Glutamatergic neuron (in vitro differentiated cells): ENCODE measurements at regions not wholly inside any gene's neighbourhood (a gene's known extent, or its start where the extent isn't known, plus 50 kb on each side); places are given as distances from the start of the nearest gene placed in this dataset.

ENCODE experiments used
- DNase-seq: peaks from one replicate; pipeline ENCODE4 v3.0.0; 2022
- H3K27ac Mint-ChIP-seq: one replicate; pipeline ENCODE4 v1.8.0; 2020; ENCODE audit warnings: mild to moderate bottlenecking, mixed read lengths, inconsistent platforms; ENCODE audit not compliant: unreplicated experiment
- H3K27me3 Mint-ChIP-seq: one replicate; pipeline ENCODE4 v1.8.0; 2020; ENCODE audit warnings: mild to moderate bottlenecking, moderate library complexity, mixed read lengths, inconsistent platforms; ENCODE audit not compliant: unreplicated experiment
- H3K36me3 Mint-ChIP-seq: one replicate; pipeline ENCODE4 v1.8.0; 2020; ENCODE audit warnings: mild to moderate bottlenecking, mixed read lengths, inconsistent platforms; ENCODE audit not compliant: unreplicated experiment
- H3K4me1 Mint-ChIP-seq: one replicate; pipeline ENCODE4 v1.8.0; 2020; ENCODE audit warnings: mild to moderate bottlenecking, low read depth, mixed read lengths, inconsistent platforms; ENCODE audit not compliant: unreplicated experiment
- H3K4me3 Mint-ChIP-seq: one replicate; pipeline ENCODE4 v1.8.0; 2020; ENCODE audit warnings: mild to moderate bottlenecking, mixed read lengths, inconsistent platforms; ENCODE audit not compliant: unreplicated experiment
- H3K9me3 Mint-ChIP-seq: one replicate; pipeline ENCODE4 v1.8.0; 2020; ENCODE audit warnings: mild to moderate bottlenecking, moderate library complexity, mixed read lengths, inconsistent platforms; ENCODE audit not compliant: unreplicated experiment
- CTCF ChIP-seq: fragments of 200-600 bp; sonication (generic); IDR thresholded peaks from one replicate; pipeline ENCODE4 v1.5.0; 2021; ENCODE audit not compliant: partially characterized antibody, unreplicated experiment

- H3K4me1 Mint-ChIP-seq = no peaks in the 10 kb centered on the region
- peaks cover 2% of the 10 kb centered on the region for H3K9me3 Mint-ChIP-seq
- peaks cover 14% of the 10 kb centered on the region for H3K36me3 Mint-ChIP-seq
- no peak for DNase-seq
- no peak for TF ChIP-seq CTCF
- H3K27me3 Mint-ChIP-seq = no peaks in the 10 kb centered on the region
- H3K4me3 Mint-ChIP-seq = no peak overlapping the region
- no peak overlapping the region for H3K27ac Mint-ChIP-seq
Measured at GRCh38 chr2:126382998-126383397, 273.0 kb upstream of the GYPC start.

DNA sequence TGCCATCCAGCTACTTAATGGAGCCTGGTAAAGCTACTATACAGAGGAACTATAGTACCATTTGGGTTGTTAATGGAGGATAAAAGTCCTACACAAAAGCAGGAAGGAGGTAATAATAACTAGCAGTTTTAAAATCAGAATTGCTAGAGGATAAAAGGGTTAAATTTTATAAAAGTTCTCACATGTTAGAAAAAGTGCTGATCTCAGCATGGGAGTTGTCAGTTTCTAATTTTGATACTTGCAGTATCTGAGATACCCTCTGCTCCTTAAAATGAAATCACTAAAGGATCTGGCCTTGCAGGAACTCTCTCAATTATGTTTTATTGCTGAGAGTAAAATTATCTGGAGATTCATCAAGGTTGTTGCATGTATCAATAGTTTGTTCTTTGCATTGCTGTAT lies 272.2 kb upstream of the GYPC start:
- no peaks in the 10 kb centered on the region for H3K27me3 Mint-ChIP-seq
- no peak overlapping the region for H3K4me3 Mint-ChIP-seq
- no peaks in the 10 kb centered on the region for H3K4me1 Mint-ChIP-seq
- peaks cover 2% of the 10 kb centered on the region for H3K9me3 Mint-ChIP-seq
- no peak overlapping the region for H3K27ac Mint-ChIP-seq
- no peak for DNase-seq
- no peak for TF ChIP-seq CTCF
- H3K36me3 Mint-ChIP-seq = peaks cover 14% of the 10 kb centered on the region

GRCh38 chr2:126385441-126385840 lies 270.5 kb upstream of the GYPC start:
- Mint-ChIP-seq H3K36me3 (peaks cover 14% of the 10 kb centered on the region), H3K4me3 (no peak overlapping the region), H3K4me1 (no peaks in the 10 kb centered on the region), H3K9me3 (no peaks in the 10 kb centered on the region), H3K27me3 (no peaks in the 10 kb centered on the region), H3K27ac (no peak overlapping the region)
- peak; percentile 39 for TF ChIP-seq CTCF
- no peak for DNase-seq

GRCh38 chr2:126385983-126386382 lies 270.0 kb upstream of the GYPC start:
- DNase-seq = no peak
- Mint-ChIP-seq H3K27me3 (no peaks in the 10 kb centered on the region), H3K27ac (no peak overlapping the region), H3K4me1 (no peaks in the 10 kb centered on the region), H3K36me3 (peaks cover 14% of the 10 kb centered on the region), H3K9me3 (no peaks in the 10 kb centered on the region), H3K4me3 (no peak overlapping the region)
- TF ChIP-seq CTCF = no peak

DNA sequence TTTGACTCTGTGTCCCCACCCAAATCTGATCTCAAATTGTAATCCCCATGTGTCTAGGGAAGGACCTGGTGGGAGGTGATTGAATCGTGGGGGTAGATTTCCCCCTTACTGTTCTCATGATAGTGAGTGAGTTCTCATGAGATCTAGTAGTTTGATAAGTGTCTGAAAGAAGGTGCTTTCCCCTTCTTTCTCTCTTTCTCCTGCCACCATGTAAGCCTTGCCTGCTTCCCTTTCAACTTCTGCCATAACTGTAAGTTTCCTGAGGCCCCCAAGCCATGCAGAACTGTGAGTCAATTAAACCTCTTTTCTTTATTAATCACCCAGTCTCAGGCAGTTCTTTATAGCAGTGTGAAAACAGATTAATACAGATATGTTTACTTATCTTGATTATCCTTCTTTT lies 266.5 kb upstream of the GYPC start:
- Mint-ChIP-seq H3K4me3 (no peak overlapping the region), H3K27ac (no peak overlapping the region), H3K27me3 (no peaks in the 10 kb centered on the region), H3K36me3 (peaks cover 14% of the 10 kb centered on the region), H3K9me3 (no peaks in the 10 kb centered on the region), H3K4me1 (no peaks in the 10 kb centered on the region)
- no peak for DNase-seq
- TF ChIP-seq CTCF = no peak
